K562 (cell line): ENCODE measurements at regions not wholly inside any gene's neighbourhood (a gene's known extent, or its start where the extent isn't known, plus 50 kb on each side); places are given as distances from the start of the nearest gene placed in this dataset.

Experiments
- ATAC-seq: fragments of 200-7000 bp; cut with Tn5 transposase; 3 replicates; pipeline ENCODE4 v1.9.1; 2020; ENCODE audit warnings: moderate library complexity
- BruUV-seq: library from RNA; stranded (reverse); fragments of 400-500 nt; replicated peaks from 2 replicates; lab custom pipeline; 2021; lab: Mats Ljungman, UMichigan
- CTCF ChIA-PET: fragments of 300-600 bp; formaldehyde crosslinking; extraction: SDS; loops from one replicate; lab custom pipeline; 2021; ENCODE audit warnings: low intra/inter-chr PET ratio; lab: Yijun Ruan, JAX
- POLR2A ChIA-PET: fragments of 300-600, 350-650 bp; sonication (Branson Sonifier 250); formaldehyde crosslinking; extraction: SDS; loops from one replicate; lab custom pipeline; 2021; ENCODE audit warnings: antibody characterized with exemption, inconsistent platforms; lab: Yijun Ruan, JAX
- DNase-seq, 4 experiments: peaks; one replicate each; pipeline versions ENCODE4 v3.0.0 to v3.0.0-alpha.2; 2011 to 2018; ENCODE audit warnings: low spot score in 3 of 4, mixed read lengths in 3 of 4; ENCODE audit errors: extremely low read depth in 1 of 4
- FAIRE-seq: peaks from 2 replicates; lab custom pipeline; 2011; peaks lifted over from hg19 to GRCh38; lab: Jason Lieb, UNC
- H2AFZ ChIP-seq: 2 replicates; pipeline ENCODE4 v1.6.0; 2011; ENCODE audit warnings: low read depth, low read length, control low read depth, inconsistent platforms
- H3K27ac ChIP-seq: fragments of 200-600 bp; 3 replicates; pipeline ENCODE4 v1.8.0; 2011; ENCODE audit warnings: low read depth, mild to moderate bottlenecking, control low read depth, inconsistent platforms, low read length, moderate library complexity, mixed read lengths; ENCODE audit errors: extremely low read depth
- H3K27me3 ChIP-seq, 2 experiments: fragments of 300-600 bp in 1 of 2; 2 replicates in 1 of 2; 3 replicates in 1 of 2; pipeline versions ENCODE4 v1.6.0 to v1.8.0; 2011; ENCODE audit warnings: inconsistent platforms in 2 of 2, low read length in 2 of 2, mild to moderate bottlenecking in 1 of 2, mixed read lengths in 1 of 2, moderate library complexity in 1 of 2; ENCODE audit not compliant: control insufficient read depth in 2 of 2, insufficient read depth in 2 of 2
- H3K36me3 ChIP-seq: fragments of 300-600 bp; 3 replicates; pipeline ENCODE4 v1.8.0; 2011; ENCODE audit warnings: mild to moderate bottlenecking, low read length, inconsistent platforms; ENCODE audit not compliant: control insufficient read depth, insufficient read depth
- H3K4me1 ChIP-seq, 2 experiments: fragments of 200-600 bp in 1 of 2; replicated peaks in 1 of 2; 2 replicates in 1 of 2; 3 replicates in 1 of 2; pipeline versions ENCODE4 v1.5.1 to v1.8.0; 2011; ENCODE audit warnings: inconsistent platforms in 2 of 2, low read length in 2 of 2, mild to moderate bottlenecking in 1 of 2, mixed read lengths in 1 of 2, moderate library complexity in 1 of 2; ENCODE audit not compliant: control insufficient read depth in 2 of 2, insufficient read depth in 2 of 2
- H3K4me2 ChIP-seq: 2 replicates; pipeline ENCODE4 v1.6.1; 2011; ENCODE audit warnings: low read length, control low read depth, inconsistent platforms, mixed read lengths; ENCODE audit not compliant: insufficient read depth
- H3K4me3 ChIP-seq: fragments of 200-600 bp; sonication (generic), shearing (Covaris generic); 2 replicates; pipeline ENCODE4 v1.5.1; 2016; ENCODE audit warnings: control low read depth, inconsistent platforms
- H3K79me2 ChIP-seq: fragments of 200-600 bp; 3 replicates; pipeline ENCODE4 v1.8.0; 2011; ENCODE audit warnings: low read length, inconsistent platforms; ENCODE audit not compliant: control insufficient read depth, insufficient read depth
- H3K9ac ChIP-seq, 2 experiments: 2 replicates each; pipeline versions ENCODE4 v1.6.0 to v1.6.1; 2011; ENCODE audit warnings: low read depth in 2 of 2, low read length in 2 of 2, control low read depth in 1 of 2, inconsistent platforms in 1 of 2, mild to moderate bottlenecking in 1 of 2, mixed read lengths in 1 of 2; ENCODE audit not compliant: insufficient read depth in 1 of 2
- H3K9me1 ChIP-seq: one replicate; pipeline ENCODE4 v1.6.0; 2011; ENCODE audit warnings: inconsistent platforms, mild to moderate bottlenecking, low read length, moderate library complexity; ENCODE audit not compliant: control insufficient read depth, insufficient read depth
- H3K9me3 ChIP-seq: replicated peaks from 2 replicates; pipeline ENCODE4 v1.5.1; 2011; ENCODE audit warnings: low read depth, low read length, inconsistent platforms; ENCODE audit not compliant: control insufficient read depth, insufficient read depth
- H4K20me1 ChIP-seq: replicated peaks from 2 replicates; pipeline ENCODE4 v1.6.1; 2011; ENCODE audit warnings: low read length, inconsistent platforms, mixed read lengths; ENCODE audit not compliant: control insufficient read depth, insufficient read depth
- BHLHE40 ChIP-seq: IDR thresholded peaks from 2 replicates; pipeline ENCODE4 v1.6.1; 2011; ENCODE audit warnings: low read length, improper control_type of control experiment
- GATAD2B ChIP-seq: fragments of 450-650 bp; IDR thresholded peaks from 2 replicates; pipeline ENCODE4 v1.6.1; 2017; ENCODE audit warnings: mild to moderate bottlenecking, borderline replicate concordance
- HDGF ChIP-seq: fragments of 450-650 bp; IDR thresholded peaks from 2 replicates; pipeline ENCODE4 v1.6.1; 2016
- LCOR ChIP-seq: sonication (generic); formaldehyde crosslinking; IDR thresholded peaks from 2 replicates; pipeline ENCODE4 v1.8.0; 2022; ENCODE audit warnings: mild to moderate bottlenecking, missing genetic modification reagents
- NFIX ChIP-seq: fragments of 250-450 bp; sonication (Bioruptor Pico); IDR thresholded peaks from 2 replicates; pipeline ENCODE4 v1.4.0; 2020; ENCODE audit warnings: low read depth, mild to moderate bottlenecking, moderate library complexity
- NR2F6 ChIP-seq: fragments of 450-650 bp; formaldehyde crosslinking; IDR thresholded peaks from 2 replicates; pipeline ENCODE4 v1.4.0; 2020; ENCODE audit warnings: mild to moderate bottlenecking
- RB1 ChIP-seq: fragments of 450-650 bp; IDR thresholded peaks from 2 replicates; pipeline ENCODE4 v1.6.1; 2017; ENCODE audit warnings: low read depth, mild to moderate bottlenecking
- SIN3A ChIP-seq, 2 experiments: fragments of 150-350 bp in 1 of 2; IDR thresholded peaks; 2 replicates each; pipeline ENCODE4 v1.6.1; 2011 to 2016; ENCODE audit warnings: borderline replicate concordance in 2 of 2, low read depth in 2 of 2, low read length in 2 of 2, mild to moderate bottlenecking in 2 of 2, moderate library complexity in 2 of 2; ENCODE audit not compliant: control insufficient read depth in 1 of 2
- SMARCA4 ChIP-seq: fragments of 450-650 bp; IDR thresholded peaks from 2 replicates; pipeline ENCODE4 v1.6.1; 2016
- SRSF3 ChIP-seq: fragments of 200-400 bp; formaldehyde crosslinking; IDR thresholded peaks from 2 replicates; pipeline ENCODE4 v1.6.1; 2016; ENCODE audit warnings: mild to moderate bottlenecking, low read length, moderate library complexity; ENCODE audit not compliant: insufficient read depth
- TAL1 ChIP-seq: fragments of 450-650 bp; IDR thresholded peaks from 2 replicates; pipeline ENCODE4 v1.6.1; 2016; ENCODE audit warnings: mild to moderate bottlenecking
- ZNF124 ChIP-seq: sonication (generic); formaldehyde crosslinking; IDR thresholded peaks from 2 replicates; pipeline ENCODE4 v1.8.1; 2022; ENCODE audit warnings: missing genetic modification reagents
- in situ Hi-C: fragments of 300-500 bp; cut with MboI; formaldehyde crosslinking; loops from 4 replicates; pipeline ENCODE4 v1.15.0; 2018; ENCODE audit warnings: inconsistent platforms, mixed read lengths
- intact Hi-C: fragments of 100-400 bp; cut with micrococcal nuclease; formaldehyde crosslinking; loops from 2 replicates; pipeline ENCODE4 v1.14.2; 2022
- TF ChIP-seq, protein P1 (sequence below): fragments of 250-450 bp; sonication (Bioruptor Pico); IDR thresholded peaks from 2 replicates; pipeline ENCODE4 v1.8.0; 2022; ENCODE audit warnings: moderate library complexity, mild to moderate bottlenecking, inconsistent platforms
- TF ChIP-seq, protein P2 (sequence below): IDR thresholded peaks from 3 replicates; pipeline ENCODE4 v1.6.1; 2011; ENCODE audit warnings: borderline replicate concordance, mild to moderate bottlenecking, moderate library complexity; ENCODE audit not compliant: insufficient read length; ENCODE audit errors: extremely low read depth
- TF ChIP-seq, protein P3 (sequence below): fragments of 250-450 bp; sonication (Bioruptor Pico); IDR thresholded peaks from 2 replicates; pipeline ENCODE4 v1.5.0; 2022; ENCODE audit warnings: mild to moderate bottlenecking

DNA sequence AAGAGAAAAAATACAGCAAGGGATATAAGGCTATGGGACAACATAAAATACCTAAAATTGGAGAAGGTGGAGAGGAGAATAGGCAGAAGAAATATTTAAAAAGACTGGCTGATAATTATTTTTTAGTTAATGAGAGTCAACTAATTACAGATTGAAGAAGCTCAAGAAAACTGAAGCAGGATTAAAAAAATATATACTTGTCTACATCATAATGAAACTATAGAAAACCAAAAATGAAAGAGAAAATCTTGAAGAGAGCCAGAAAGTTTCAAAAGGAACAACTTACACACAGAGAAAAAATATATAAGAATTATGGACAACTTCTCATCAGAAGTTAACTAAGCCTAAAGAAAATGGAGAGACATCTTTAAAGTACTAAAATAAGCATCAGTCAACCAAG is 62.9 kb upstream of the APCDD1 start:
- Histone ChIP-seq H3K4me1 (no peaks in the 10 kb centered on the region), H2AFZ (no peak overlapping the region), H3K9ac (no peak overlapping the region), H3K9me3 (no peaks in the 10 kb centered on the region), H3K4me2 (no peak overlapping the region), H3K27ac (no peak overlapping the region), H3K9me1 (no peaks in the 10 kb centered on the region), H4K20me1 (no peaks in the 10 kb centered on the region), H3K79me2 (no peaks in the 10 kb centered on the region), H3K4me3 (no peak overlapping the region), H3K27me3 (peaks cover 0 to 4% of the 10 kb centered on the region in 2 experiments; a peak in 2 of 5 replicates), H3K36me3 (no peaks in the 10 kb centered on the region)
- DNase-seq (no peak), FAIRE-seq (no peak), ATAC-seq (no peak)
- BruUV-seq = no TSS peak
- ChIA-PET POLR2A (no interaction called here), CTCF (no interaction called here)
- intact Hi-C loops = no loop called here
- no peak for TF ChIP-seq HDGF
- TF ChIP-seq BHLHE40 = no peak
- TF ChIP-seq TAL1 = no peak
- no peak for TF ChIP-seq RB1
- no peak for TF ChIP-seq SIN3A (IDR thresholded peaks at IDR 0.05; ENCODE audit: borderline replicate concordance in 2 of 2, control insufficient read depth in 1 of 2, low read depth in 2 of 2, low read length in 2 of 2)
- no peak for TF ChIP-seq NFIX (CRISPR knock-in tag)
- no peak for TF ChIP-seq NR2F6
- TF ChIP-seq, protein P1, sequence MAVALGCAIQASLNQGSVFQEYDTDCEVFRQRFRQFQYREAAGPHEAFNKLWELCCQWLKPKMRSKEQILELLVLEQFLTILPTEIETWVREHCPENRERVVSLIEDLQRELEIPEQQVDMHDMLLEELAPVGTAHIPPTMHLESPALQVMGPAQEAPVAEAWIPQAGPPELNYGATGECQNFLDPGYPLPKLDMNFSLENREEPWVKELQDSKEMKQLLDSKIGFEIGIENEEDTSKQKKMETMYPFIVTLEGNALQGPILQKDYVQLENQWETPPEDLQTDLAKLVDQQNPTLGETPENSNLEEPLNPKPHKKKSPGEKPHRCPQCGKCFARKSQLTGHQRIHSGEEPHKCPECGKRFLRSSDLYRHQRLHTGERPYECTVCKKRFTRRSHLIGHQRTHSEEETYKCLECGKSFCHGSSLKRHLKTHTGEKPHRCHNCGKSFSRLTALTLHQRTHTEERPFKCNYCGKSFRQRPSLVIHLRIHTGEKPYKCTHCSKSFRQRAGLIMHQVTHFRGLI (CRISPR knock-in tag) = no peak
- no peak for TF ChIP-seq SMARCA4
- TF ChIP-seq, protein P2, sequence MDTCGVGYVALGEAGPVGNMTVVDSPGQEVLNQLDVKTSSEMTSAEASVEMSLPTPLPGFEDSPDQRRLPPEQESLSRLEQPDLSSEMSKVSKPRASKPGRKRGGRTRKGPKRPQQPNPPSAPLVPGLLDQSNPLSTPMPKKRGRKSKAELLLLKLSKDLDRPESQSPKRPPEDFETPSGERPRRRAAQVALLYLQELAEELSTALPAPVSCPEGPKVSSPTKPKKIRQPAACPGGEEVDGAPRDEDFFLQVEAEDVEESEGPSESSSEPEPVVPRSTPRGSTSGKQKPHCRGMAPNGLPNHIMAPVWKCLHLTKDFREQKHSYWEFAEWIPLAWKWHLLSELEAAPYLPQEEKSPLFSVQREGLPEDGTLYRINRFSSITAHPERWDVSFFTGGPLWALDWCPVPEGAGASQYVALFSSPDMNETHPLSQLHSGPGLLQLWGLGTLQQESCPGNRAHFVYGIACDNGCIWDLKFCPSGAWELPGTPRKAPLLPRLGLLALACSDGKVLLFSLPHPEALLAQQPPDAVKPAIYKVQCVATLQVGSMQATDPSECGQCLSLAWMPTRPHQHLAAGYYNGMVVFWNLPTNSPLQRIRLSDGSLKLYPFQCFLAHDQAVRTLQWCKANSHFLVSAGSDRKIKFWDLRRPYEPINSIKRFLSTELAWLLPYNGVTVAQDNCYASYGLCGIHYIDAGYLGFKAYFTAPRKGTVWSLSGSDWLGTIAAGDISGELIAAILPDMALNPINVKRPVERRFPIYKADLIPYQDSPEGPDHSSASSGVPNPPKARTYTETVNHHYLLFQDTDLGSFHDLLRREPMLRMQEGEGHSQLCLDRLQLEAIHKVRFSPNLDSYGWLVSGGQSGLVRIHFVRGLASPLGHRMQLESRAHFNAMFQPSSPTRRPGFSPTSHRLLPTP = no peak
- no peak for TF ChIP-seq SRSF3
- TF ChIP-seq, protein P3, sequence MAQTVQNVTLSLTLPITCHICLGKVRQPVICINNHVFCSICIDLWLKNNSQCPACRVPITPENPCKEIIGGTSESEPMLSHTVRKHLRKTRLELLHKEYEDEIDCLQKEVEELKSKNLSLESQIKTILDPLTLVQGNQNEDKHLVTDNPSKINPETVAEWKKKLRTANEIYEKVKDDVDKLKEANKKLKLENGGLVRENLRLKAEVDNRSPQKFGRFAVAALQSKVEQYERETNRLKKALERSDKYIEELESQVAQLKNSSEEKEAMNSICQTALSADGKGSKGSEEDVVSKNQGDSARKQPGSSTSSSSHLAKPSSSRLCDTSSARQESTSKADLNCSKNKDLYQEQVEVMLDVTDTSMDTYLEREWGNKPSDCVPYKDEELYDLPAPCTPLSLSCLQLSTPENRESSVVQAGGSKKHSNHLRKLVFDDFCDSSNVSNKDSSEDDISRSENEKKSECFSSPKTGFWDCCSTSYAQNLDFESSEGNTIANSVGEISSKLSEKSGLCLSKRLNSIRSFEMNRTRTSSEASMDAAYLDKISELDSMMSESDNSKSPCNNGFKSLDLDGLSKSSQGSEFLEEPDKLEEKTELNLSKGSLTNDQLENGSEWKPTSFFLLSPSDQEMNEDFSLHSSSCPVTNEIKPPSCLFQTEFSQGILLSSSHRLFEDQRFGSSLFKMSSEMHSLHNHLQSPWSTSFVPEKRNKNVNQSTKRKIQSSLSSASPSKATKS (CRISPR knock-in tag) = no peak
- TF ChIP-seq GATAD2B = no peak
- TF ChIP-seq LCOR = no peak
- TF ChIP-seq ZNF124 (CRISPR knock-in tag) = no peak
- in situ Hi-C loops = no loop called here
